Endothelial cell of umbilical vein (primary cell): ENCODE measurements at regions not wholly inside any gene's neighbourhood (a gene's known extent, or its start where the extent isn't known, plus 50 kb on each side); places are given as distances from the start of the nearest gene placed in this dataset.

Experiments used
- BruUV-seq: library from RNA; stranded (reverse); fragments of 400-500 nt; replicated peaks from 2 replicates; lab custom pipeline; 2021; lab: Mats Ljungman, UMichigan
- CTCF ChIA-PET: fragments of 300-600, 350-600 bp; sonication (Branson Sonifier 250); formaldehyde crosslinking; loops from one replicate; lab custom pipeline; 2021; ENCODE audit warnings: antibody characterized with exemption, inconsistent platforms; lab: Charles Lee
- POLR2A ChIA-PET: fragments of 300-600, 350-600 bp; sonication (Branson Sonifier 250); formaldehyde crosslinking; loops from one replicate; lab custom pipeline; 2021; ENCODE audit warnings: antibody characterized with exemption, inconsistent platforms; lab: Charles Lee
- DNase-seq: peaks from one replicate; pipeline ENCODE4 v3.0.0-alpha.2; 2011; ENCODE audit warnings: low read depth, low spot score
- FAIRE-seq: peaks from 2 replicates; lab custom pipeline; 2011; peaks lifted over from hg19 to GRCh38; lab: Jason Lieb, UNC
- H2AFZ ChIP-seq: 2 replicates; pipeline ENCODE4 v1.6.0; 2012; ENCODE audit warnings: low read depth, low read length, control low read depth, inconsistent platforms
- H3K27ac ChIP-seq: 2 replicates; pipeline ENCODE4 v1.5.1; 2011; ENCODE audit warnings: low read depth, mild to moderate bottlenecking, control low read depth, low read length, moderate library complexity; ENCODE audit not compliant: insufficient read depth
- H3K27me3 ChIP-seq, 2 experiments: 2 replicates each; pipeline versions ENCODE4 v1.6.0 to v1.6.1; 2011; ENCODE audit warnings: low read length in 2 of 2, mixed read lengths in 1 of 2; ENCODE audit not compliant: control insufficient read depth in 2 of 2, insufficient read depth in 2 of 2
- H3K36me3 ChIP-seq, 2 experiments: 2 replicates in 1 of 2; 3 replicates in 1 of 2; pipeline ENCODE4 v1.5.1; 2011; ENCODE audit warnings: low read length in 2 of 2, mild to moderate bottlenecking in 1 of 2, moderate library complexity in 1 of 2; ENCODE audit not compliant: control insufficient read depth in 2 of 2, insufficient read depth in 2 of 2; ENCODE audit errors: extremely low read depth in 1 of 2
- H3K4me1 ChIP-seq: 3 replicates; pipeline ENCODE4 v1.5.1; 2011; ENCODE audit warnings: mild to moderate bottlenecking, low read length; ENCODE audit not compliant: control insufficient read depth, insufficient read depth; ENCODE audit errors: extremely low read depth
- H3K4me2 ChIP-seq: 2 replicates; pipeline ENCODE4 v1.6.1; 2011; ENCODE audit warnings: low read length, control low read depth, mixed read lengths; ENCODE audit not compliant: insufficient read depth
- H3K4me3 ChIP-seq, 3 experiments: fragments of 200-600 bp in 1 of 3; sonication (generic), shearing (Covaris generic) in 1 of 3; replicated peaks in 1 of 3; 2 replicates each; pipeline ENCODE4 v1.5.1; 2011 to 2016; ENCODE audit warnings: control low read depth in 3 of 3, low read length in 3 of 3, mild to moderate bottlenecking in 2 of 3, inconsistent platforms in 1 of 3, low read depth in 1 of 3, moderate library complexity in 1 of 3; ENCODE audit not compliant: insufficient read depth in 1 of 3
- H3K79me2 ChIP-seq: 2 replicates; pipeline ENCODE4 v1.6.0; 2012; ENCODE audit warnings: low read length, inconsistent platforms; ENCODE audit not compliant: control insufficient read depth, insufficient read depth
- H3K9ac ChIP-seq: replicated peaks from 2 replicates; pipeline ENCODE3; 2011; ENCODE audit warnings: low read length, control low read depth; ENCODE audit not compliant: insufficient read depth; ENCODE audit errors: extremely low read depth
- H3K9me1 ChIP-seq: replicated peaks from 3 replicates; pipeline ENCODE4 v1.6.0; 2011; ENCODE audit warnings: mild to moderate bottlenecking, low read length; ENCODE audit not compliant: control insufficient read depth, insufficient read depth; ENCODE audit errors: extremely low read depth
- H3K9me3 ChIP-seq: replicated peaks from 2 replicates; pipeline ENCODE4 v1.5.1; 2012; ENCODE audit warnings: low read length, inconsistent platforms; ENCODE audit not compliant: control insufficient read depth, insufficient read depth
- H4K20me1 ChIP-seq: replicated peaks from 2 replicates; pipeline ENCODE3; 2011; ENCODE audit warnings: mild to moderate bottlenecking, low read length; ENCODE audit not compliant: control insufficient read depth, insufficient read depth; ENCODE audit errors: extremely low read depth
- FOS ChIP-seq: IDR thresholded peaks from 2 replicates; pipeline ENCODE4 v1.6.1; 2011; ENCODE audit warnings: mild to moderate bottlenecking, low read length, moderate library complexity, borderline replicate concordance; ENCODE audit not compliant: insufficient read depth
- dilution Hi-C: fragments of 300-500 bp; cut with MboI; formaldehyde crosslinking; loops from one replicate; pipeline ENCODE4 v1.15.0; 2019; ENCODE audit warnings: low sequenced_read_pairs; ENCODE audit not compliant: extremely low pct_ligation_motif_present
- intact Hi-C: fragments of 100-400 bp; cut with micrococcal nuclease; formaldehyde crosslinking; loops from one replicate; pipeline ENCODE4 v1.10.0; 2022
- TF ChIP-seq, protein P1 (sequence below): IDR thresholded peaks from 2 replicates; pipeline ENCODE4 v1.6.1; 2011; ENCODE audit not compliant: insufficient read depth, insufficient read length

DNA sequence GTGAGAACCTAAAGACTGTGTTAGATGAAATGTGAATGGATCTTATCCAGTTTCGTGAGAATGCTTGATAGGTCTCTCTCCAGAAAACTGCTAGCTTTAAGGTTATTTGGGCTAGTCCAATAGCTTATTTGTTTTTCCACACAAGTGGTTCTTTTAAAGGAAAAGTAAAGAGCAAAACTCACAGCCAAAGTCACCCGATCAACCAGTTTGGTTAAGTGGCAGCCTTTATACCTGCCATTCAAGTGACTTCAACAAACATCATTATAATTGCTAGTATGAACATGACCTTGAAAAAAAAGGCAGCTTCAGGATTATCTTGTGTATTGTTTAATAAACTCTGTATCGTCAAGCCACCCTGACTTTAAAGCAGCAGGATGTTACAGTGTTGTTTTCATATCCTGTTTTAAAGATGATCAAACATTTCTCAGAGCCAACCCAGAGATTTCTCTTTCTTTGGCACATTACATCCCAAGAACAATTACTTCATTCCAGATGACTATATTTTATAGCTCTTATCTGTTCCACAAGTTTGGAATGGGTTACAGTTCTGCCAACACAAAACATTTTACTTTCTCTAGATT lies 253.4 kb downstream of the EPHA7 start:
- no peaks in the 10 kb centered on the region for H3K36me3 ChIP-seq
- ChIA-PET CTCF (no interaction called here), POLR2A (no interaction called here)
- DNase-seq = no peak
- BruUV-seq = no TSS peak
- H3K4me2 ChIP-seq = no peak overlapping the region
- FAIRE-seq = no peak
- TF ChIP-seq, protein P1, sequence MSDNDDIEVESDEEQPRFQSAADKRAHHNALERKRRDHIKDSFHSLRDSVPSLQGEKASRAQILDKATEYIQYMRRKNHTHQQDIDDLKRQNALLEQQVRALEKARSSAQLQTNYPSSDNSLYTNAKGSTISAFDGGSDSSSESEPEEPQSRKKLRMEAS = no peak
- no peak for TF ChIP-seq FOS
- H3K9me3 ChIP-seq = no peaks in the 10 kb centered on the region
- dilution Hi-C loops = no loop called here
- no peaks in the 10 kb centered on the region for H3K79me2 ChIP-seq
- H3K4me1 ChIP-seq = no peaks in the 10 kb centered on the region
- H2AFZ ChIP-seq = no peak overlapping the region
- no peaks in the 10 kb centered on the region for H3K9me1 ChIP-seq
- H3K27ac ChIP-seq = no peak overlapping the region
- H3K4me3 ChIP-seq = no peak overlapping the region
- H3K9ac ChIP-seq = no peak overlapping the region
- H3K27me3 ChIP-seq = no peaks in the 10 kb centered on the region
- H4K20me1 ChIP-seq = no peaks in the 10 kb centered on the region
- intact Hi-C loops = no loop called here

- H3K9ac ChIP-seq = no peak overlapping the region
- FAIRE-seq (no peak), DNase-seq (no peak)
- dilution Hi-C loops (no loop called here), intact Hi-C loops (no loop called here)
- ChIA-PET CTCF (no interaction called here), POLR2A (no interaction called here)
- no peak overlapping the region for H2AFZ ChIP-seq
- no peaks in the 10 kb centered on the region for H3K9me3 ChIP-seq
- H3K4me3 ChIP-seq = no peak overlapping the region
- H3K4me1 ChIP-seq = no peaks in the 10 kb centered on the region
- BruUV-seq = no TSS peak
- no peak overlapping the region for H3K4me2 ChIP-seq
- H4K20me1 ChIP-seq = no peaks in the 10 kb centered on the region
- no peaks in the 10 kb centered on the region for H3K36me3 ChIP-seq
- no peaks in the 10 kb centered on the region for H3K79me2 ChIP-seq
- H3K27ac ChIP-seq = no peak overlapping the region
- H3K9me1 ChIP-seq = no peaks in the 10 kb centered on the region
- TF ChIP-seq FOS = no peak
- TF ChIP-seq, protein P1 = no peak
- no peaks in the 10 kb centered on the region for H3K27me3 ChIP-seq
Measured at GRCh38 chr6:93164781-93165180, 254.6 kb downstream of the EPHA7 start.
